CD8-positive, alpha-beta memory T cell (primary cell): ENCODE measurements at regions not wholly inside any gene's neighbourhood (a gene's known extent, or its start where the extent isn't known, plus 50 kb on each side); places are given as distances from the start of the nearest gene placed in this dataset.

ENCODE experiments used
- CTCF ChIA-PET: fragments of 350-600 bp; sonication (Branson Sonifier 250); formaldehyde crosslinking; loops from one replicate; lab custom pipeline; 2021; ENCODE audit warnings: antibody characterized with exemption; lab: Charles Lee
- POLR2A ChIA-PET: fragments of 350-600 bp; sonication (Branson Sonifier 250); formaldehyde crosslinking; loops from one replicate; lab custom pipeline; 2021; ENCODE audit warnings: antibody characterized with exemption; lab: Charles Lee
- DNase-seq, 5 donors: peaks; one replicate each; pipeline versions ENCODE4 v3.0.0 to v3.0.0-alpha.2; 2020 to 2022; ENCODE audit warnings: mixed read lengths in 1 of 5
- H3K27ac ChIP-seq: one replicate; pipeline ENCODE4 v1.7.0; 2013; ENCODE audit warnings: low read depth, mild to moderate bottlenecking, low read length, moderate library complexity
- H3K27me3 ChIP-seq: 2 replicates; pipeline ENCODE4 v1.7.0; 2013; ENCODE audit warnings: low read length, mild to moderate bottlenecking; ENCODE audit not compliant: insufficient read depth, poor library complexity, severe bottlenecking
- H3K36me3 ChIP-seq: 2 replicates; pipeline ENCODE4 v1.7.0; 2013; ENCODE audit warnings: mild to moderate bottlenecking, low read length, moderate library complexity; ENCODE audit not compliant: insufficient read depth
- H3K4me1 ChIP-seq: 2 replicates; pipeline ENCODE4 v1.7.0; 2013; ENCODE audit warnings: mild to moderate bottlenecking, low read length, moderate library complexity; ENCODE audit not compliant: insufficient read depth
- H3K4me3 ChIP-seq: 2 replicates; pipeline ENCODE4 v1.7.0; 2013; ENCODE audit warnings: mild to moderate bottlenecking, low read length
- H3K9me3 ChIP-seq: 2 replicates; pipeline ENCODE4 v1.7.0; 2013; ENCODE audit warnings: mild to moderate bottlenecking, low read length
- H3K27ac Mint-ChIP-seq, 8 donors: one replicate each; pipeline ENCODE4 v1.8.0; 2020 to 2021; ENCODE audit warnings: mixed read lengths in 8 of 8, mild to moderate bottlenecking in 6 of 8, inconsistent platforms in 3 of 8, moderate library complexity in 3 of 8
- H3K27me3 Mint-ChIP-seq, 2 donors: one replicate each; pipeline ENCODE4 v1.8.0; 2020 to 2021; ENCODE audit warnings: mixed read lengths in 2 of 2, mild to moderate bottlenecking in 1 of 2, moderate library complexity in 1 of 2
- H3K36me3 Mint-ChIP-seq, 3 donors: one replicate each; pipeline ENCODE4 v1.8.0; 2020 to 2021; ENCODE audit warnings: mixed read lengths in 3 of 3, inconsistent platforms in 1 of 3, mild to moderate bottlenecking in 1 of 3
- H3K4me1 Mint-ChIP-seq, 3 donors: one replicate each; pipeline ENCODE4 v1.8.0; 2020 to 2021; ENCODE audit warnings: mixed read lengths in 3 of 3, inconsistent platforms in 1 of 3, mild to moderate bottlenecking in 1 of 3
- H3K4me3 Mint-ChIP-seq, 7 donors: one replicate each; pipeline ENCODE4 v1.8.0; 2020 to 2021; ENCODE audit warnings: mixed read lengths in 7 of 7, mild to moderate bottlenecking in 6 of 7, moderate library complexity in 4 of 7, inconsistent platforms in 2 of 7
- H3K9me3 Mint-ChIP-seq, 5 donors: one replicate each; pipeline ENCODE4 v1.8.0; 2020 to 2022; ENCODE audit warnings: mixed read lengths in 5 of 5, mild to moderate bottlenecking in 3 of 5, moderate library complexity in 2 of 5, inconsistent platforms in 1 of 5

GRCh38 chr14:44339231-44339630, 167.9 kb downstream of the FSCB start:
- H3K4me1 ChIP-seq, result no peaks in the 10 kb centered on the region
- CTCF ChIA-PET, result no interaction called here
- H3K4me3 Mint-ChIP-seq, result no peak overlapping the region

DNA sequence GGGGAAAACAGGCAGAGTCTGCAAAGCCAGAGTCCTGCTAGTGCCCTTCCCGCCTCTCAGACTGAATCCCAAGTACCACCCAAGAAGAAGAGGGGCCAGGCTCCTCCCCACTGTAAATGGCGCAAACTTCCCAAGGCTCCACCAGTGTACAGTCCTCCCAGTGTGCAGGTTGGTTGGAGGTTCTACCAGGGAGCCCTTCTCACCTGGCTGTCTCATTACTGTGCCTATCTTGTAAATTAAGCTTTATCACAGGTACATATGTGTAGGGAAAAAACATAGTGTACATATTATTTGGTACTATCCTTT, 189.7 kb downstream of the FSCB start:
- Mint-ChIP-seq H3K4me1 (no peaks in the 10 kb centered on the region), H3K9me3 (peaks cover 2 to 29% (median 14%) of the 10 kb centered on the region in 5 donors), H3K36me3 (no peaks in the 10 kb centered on the region), H3K4me3 (no peak overlapping the region), H3K27ac (no peak overlapping the region), H3K27me3 (no peaks in the 10 kb centered on the region)
- Histone ChIP-seq H3K36me3 (no peaks in the 10 kb centered on the region), H3K4me3 (no peak overlapping the region), H3K27ac (no peak overlapping the region), H3K9me3 (no peaks in the 10 kb centered on the region), H3K27me3 (no peaks in the 10 kb centered on the region), H3K4me1 (no peaks in the 10 kb centered on the region)
- no peak for DNase-seq
- POLR2A ChIA-PET, result no interaction called here
- CTCF ChIA-PET, result no interaction called here

More at GRCh38 chr14:44339231-44339630, 167.9 kb downstream of the FSCB start:
- no peak for DNase-seq
- Mint-ChIP-seq H3K9me3 (peaks cover 0 to 24% (median 11%) of the 10 kb centered on the region in 5 donors), H3K4me1 (no peaks in the 10 kb centered on the region), H3K27ac (no peak overlapping the region), H3K27me3 (no peaks in the 10 kb centered on the region), H3K36me3 (no peaks in the 10 kb centered on the region)
- H3K27ac ChIP-seq, result no peak overlapping the region
- H3K27me3 ChIP-seq, result no peaks in the 10 kb centered on the region
- H3K36me3 ChIP-seq, result no peaks in the 10 kb centered on the region
- no peak overlapping the region for H3K4me3 ChIP-seq
- H3K9me3 ChIP-seq, result no peaks in the 10 kb centered on the region
- POLR2A ChIA-PET, result no interaction called here

GRCh38 chr14:44316647-44317440, 190.2 kb downstream of the FSCB start:
- Mint-ChIP-seq H3K27me3 (no peaks in the 10 kb centered on the region), H3K27ac (no peak overlapping the region), H3K9me3 (peaks cover 2 to 29% (median 14%) of the 10 kb centered on the region in 5 donors), H3K4me3 (no peak overlapping the region), H3K4me1 (no peaks in the 10 kb centered on the region), H3K36me3 (no peaks in the 10 kb centered on the region)
- Histone ChIP-seq H3K4me1 (no peaks in the 10 kb centered on the region), H3K27me3 (no peaks in the 10 kb centered on the region), H3K9me3 (no peaks in the 10 kb centered on the region), H3K36me3 (no peaks in the 10 kb centered on the region), H3K27ac (no peak overlapping the region), H3K4me3 (no peak overlapping the region)
- ChIA-PET CTCF (no interaction called here), POLR2A (no interaction called here)
- DNase-seq, result no peak

DNA sequence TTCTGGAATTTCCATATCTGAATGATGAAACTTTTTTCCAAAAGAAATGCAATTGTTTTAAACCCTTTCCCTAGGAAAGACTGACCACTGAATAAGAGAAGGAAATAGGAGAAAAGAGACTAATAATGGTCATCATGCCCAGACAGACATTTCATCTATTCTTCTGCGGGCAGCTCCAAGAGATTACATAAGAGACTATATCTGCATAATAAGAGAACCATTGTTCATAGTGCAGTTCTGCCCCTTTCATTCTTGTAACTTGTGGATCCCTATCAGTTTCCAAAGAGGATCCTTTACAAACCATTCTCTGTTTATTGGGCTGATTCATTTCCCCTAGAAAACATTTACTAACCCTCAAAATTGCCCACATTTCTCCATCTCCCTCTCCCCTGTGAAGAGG, 197.8 kb downstream of the FSCB start:
- Mint-ChIP-seq H3K4me3 (no peak overlapping the region), H3K4me1 (no peaks in the 10 kb centered on the region), H3K27me3 (no peaks in the 10 kb centered on the region), H3K9me3 (peaks cover 0 to 14% (median 3%) of the 10 kb centered on the region in 5 donors), H3K27ac (no peak overlapping the region), H3K36me3 (no peaks in the 10 kb centered on the region)
- CTCF ChIA-PET, result no interaction called here
- DNase-seq, result no peak
- no peaks in the 10 kb centered on the region for H3K4me1 ChIP-seq
- H3K27me3 ChIP-seq, result no peaks in the 10 kb centered on the region
- POLR2A ChIA-PET, result no interaction called here
- H3K36me3 ChIP-seq, result no peaks in the 10 kb centered on the region
- H3K4me3 ChIP-seq, result no peak overlapping the region
- no peak overlapping the region for H3K27ac ChIP-seq
- no peaks in the 10 kb centered on the region for H3K9me3 ChIP-seq

GRCh38 chr14:44300916-44301315, 206.2 kb downstream of the FSCB start:
- no peak overlapping the region for H3K27ac Mint-ChIP-seq
- no peak overlapping the region for H3K27ac ChIP-seq
- no peak for DNase-seq

DNA sequence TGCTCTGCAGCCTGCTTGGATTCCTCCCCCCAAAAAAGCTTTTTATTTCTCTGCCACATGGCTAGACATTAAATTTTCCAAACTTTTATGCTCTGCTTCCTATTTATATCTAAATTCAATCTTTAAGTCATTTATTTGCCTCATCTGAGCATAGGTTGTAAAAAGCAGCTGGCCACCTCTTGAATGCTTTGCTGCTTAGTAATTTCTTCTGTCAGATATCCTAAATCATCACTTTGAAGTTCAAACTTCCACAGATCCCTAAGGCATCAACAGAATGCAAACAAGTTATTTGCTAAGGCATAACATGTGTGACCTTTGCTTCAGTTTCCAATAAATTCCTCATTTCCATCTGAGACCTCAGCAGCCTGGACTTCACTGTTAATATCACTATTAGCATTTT, 209.6 kb downstream of the FSCB start:
- no peak overlapping the region for H3K27ac ChIP-seq
- no peak overlapping the region for H3K4me3 ChIP-seq
- no peak for DNase-seq
- no peak overlapping the region for H3K4me3 Mint-ChIP-seq
- no peaks in the 10 kb centered on the region for H3K9me3 ChIP-seq
- no peaks in the 10 kb centered on the region for H3K27me3 ChIP-seq
- CTCF ChIA-PET, result no interaction called here
- H3K36me3 ChIP-seq, result no peaks in the 10 kb centered on the region
- no peaks in the 10 kb centered on the region for H3K36me3 Mint-ChIP-seq
- no peaks in the 10 kb centered on the region for H3K4me1 ChIP-seq
- POLR2A ChIA-PET, result no interaction called here
- no peak overlapping the region for H3K27ac Mint-ChIP-seq
- no peaks in the 10 kb centered on the region for H3K4me1 Mint-ChIP-seq
- no peaks in the 10 kb centered on the region for H3K27me3 Mint-ChIP-seq
- peaks cover 6 to 19% (median 16%) of the 10 kb centered on the region in 5 donors for H3K9me3 Mint-ChIP-seq

More at GRCh38 chr14:44300916-44301315, 206.2 kb downstream of the FSCB start:
- H3K27me3 ChIP-seq, result no peaks in the 10 kb centered on the region
- ChIA-PET CTCF (no interaction called here), POLR2A (no interaction called here)
- H3K4me3 ChIP-seq, result no peak overlapping the region
- H3K27me3 Mint-ChIP-seq, result no peaks in the 10 kb centered on the region
- no peak overlapping the region for H3K4me3 Mint-ChIP-seq
- peaks cover 3 to 16% (median 14%) of the 10 kb centered on the region in 5 donors for H3K9me3 Mint-ChIP-seq
- no peaks in the 10 kb centered on the region for H3K36me3 Mint-ChIP-seq
- no peaks in the 10 kb centered on the region for H3K4me1 Mint-ChIP-seq
- no peaks in the 10 kb centered on the region for H3K36me3 ChIP-seq
- no peaks in the 10 kb centered on the region for H3K9me3 ChIP-seq
- no peaks in the 10 kb centered on the region for H3K4me1 ChIP-seq

DNA sequence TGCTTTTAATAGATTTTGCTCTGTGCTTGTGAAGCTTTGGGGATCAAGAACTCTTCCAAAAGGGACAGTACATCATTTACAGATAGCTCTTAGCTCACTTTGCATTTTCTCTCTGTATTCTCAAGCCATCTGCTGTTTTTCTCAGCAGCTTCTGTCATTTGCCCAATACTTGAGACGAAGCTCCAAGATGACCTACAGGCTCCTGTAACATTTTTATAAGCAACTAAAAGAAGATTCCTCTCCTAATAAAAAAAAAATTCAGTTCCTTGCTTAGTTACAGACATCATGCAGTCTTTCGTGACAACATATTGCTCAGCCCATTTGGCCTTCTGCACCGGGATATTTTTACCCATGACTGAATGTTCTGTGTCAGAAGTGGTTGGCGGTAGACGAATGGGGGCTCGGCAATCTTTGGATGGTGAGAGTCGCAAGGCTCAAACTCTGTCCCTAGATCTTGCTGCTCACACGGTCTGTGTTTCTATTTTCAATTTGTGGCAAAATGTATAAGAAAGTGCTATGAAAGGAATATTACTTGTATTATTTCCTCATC, 215.6 kb downstream of the FSCB start:
- H3K9me3 Mint-ChIP-seq, result peaks cover 3 to 10% (median 4%) of the 10 kb centered on the region in 5 donors
- Histone ChIP-seq H3K27ac (no peak overlapping the region), H3K9me3 (no peaks in the 10 kb centered on the region), H3K4me1 (no peaks in the 10 kb centered on the region), H3K27me3 (no peaks in the 10 kb centered on the region), H3K36me3 (no peaks in the 10 kb centered on the region), H3K4me3 (no peak overlapping the region)
- ChIA-PET POLR2A (no interaction called here), CTCF (no interaction called here)
- no peaks in the 10 kb centered on the region for H3K4me1 Mint-ChIP-seq
- H3K27ac Mint-ChIP-seq, result no peak overlapping the region
- H3K27me3 Mint-ChIP-seq, result no peaks in the 10 kb centered on the region
- H3K36me3 Mint-ChIP-seq, result no peaks in the 10 kb centered on the region
- H3K4me3 Mint-ChIP-seq, result no peak overlapping the region
- DNase-seq, result no peak

DNA sequence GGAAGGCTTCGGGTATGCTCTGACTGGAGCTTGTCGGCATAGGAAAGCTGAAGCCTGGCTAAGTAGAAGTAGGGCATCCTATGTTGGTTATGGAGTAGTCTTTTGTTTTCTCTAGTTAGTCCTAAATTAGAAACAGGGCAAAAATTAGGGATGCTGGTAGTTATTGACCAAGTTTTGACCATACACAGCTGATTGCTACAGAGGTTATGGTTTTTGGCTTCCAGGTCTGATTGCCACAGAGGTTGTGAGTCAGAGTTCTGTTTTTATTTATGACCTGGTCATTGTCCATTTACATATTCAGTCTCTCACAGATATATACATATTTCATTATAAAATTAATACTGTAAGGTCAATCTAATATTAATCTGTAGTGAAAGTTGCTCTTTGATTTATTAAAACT, 219.2 kb downstream of the FSCB start:
- Histone ChIP-seq H3K27me3 (no peaks in the 10 kb centered on the region), H3K9me3 (no peaks in the 10 kb centered on the region), H3K4me3 (no peak overlapping the region), H3K4me1 (no peaks in the 10 kb centered on the region), H3K36me3 (no peaks in the 10 kb centered on the region), H3K27ac (no peak overlapping the region)
- POLR2A ChIA-PET, result no interaction called here
- Mint-ChIP-seq H3K4me1 (no peaks in the 10 kb centered on the region), H3K4me3 (no peak overlapping the region), H3K27me3 (no peaks in the 10 kb centered on the region), H3K27ac (no peak overlapping the region), H3K36me3 (no peaks in the 10 kb centered on the region), H3K9me3 (peaks cover 0 to 6% (median 1%) of the 10 kb centered on the region in 5 donors)
- CTCF ChIA-PET, result no interaction called here
- DNase-seq, result no peak
